ENCODE measurements at regions not wholly inside any gene's neighbourhood (a gene's known extent, or its start where the extent isn't known, plus 50 kb on each side); places are given as distances from the start of the nearest gene placed in this dataset.

DNA sequence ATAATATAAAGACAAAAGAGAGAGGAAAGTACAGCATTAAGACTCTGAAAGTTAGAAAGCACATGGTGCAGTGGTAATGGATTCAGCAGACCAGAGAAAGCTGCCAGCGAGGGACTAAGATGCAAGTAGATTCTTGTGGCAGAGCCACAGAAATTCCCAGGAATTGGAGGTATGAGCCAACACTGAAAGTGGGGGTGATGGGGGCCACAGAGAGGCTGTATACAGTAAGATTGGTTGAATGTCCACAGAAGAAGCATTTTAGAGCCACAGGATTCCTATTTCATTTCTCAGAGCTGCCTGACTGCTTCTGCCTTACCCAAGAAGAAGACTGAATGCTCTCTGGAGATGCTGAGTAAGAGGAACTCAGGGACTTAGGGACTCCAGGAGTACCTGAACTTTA lies 295.0 kb downstream of the LMO7 start:
- TF ChIP-seq, protein P1, sequence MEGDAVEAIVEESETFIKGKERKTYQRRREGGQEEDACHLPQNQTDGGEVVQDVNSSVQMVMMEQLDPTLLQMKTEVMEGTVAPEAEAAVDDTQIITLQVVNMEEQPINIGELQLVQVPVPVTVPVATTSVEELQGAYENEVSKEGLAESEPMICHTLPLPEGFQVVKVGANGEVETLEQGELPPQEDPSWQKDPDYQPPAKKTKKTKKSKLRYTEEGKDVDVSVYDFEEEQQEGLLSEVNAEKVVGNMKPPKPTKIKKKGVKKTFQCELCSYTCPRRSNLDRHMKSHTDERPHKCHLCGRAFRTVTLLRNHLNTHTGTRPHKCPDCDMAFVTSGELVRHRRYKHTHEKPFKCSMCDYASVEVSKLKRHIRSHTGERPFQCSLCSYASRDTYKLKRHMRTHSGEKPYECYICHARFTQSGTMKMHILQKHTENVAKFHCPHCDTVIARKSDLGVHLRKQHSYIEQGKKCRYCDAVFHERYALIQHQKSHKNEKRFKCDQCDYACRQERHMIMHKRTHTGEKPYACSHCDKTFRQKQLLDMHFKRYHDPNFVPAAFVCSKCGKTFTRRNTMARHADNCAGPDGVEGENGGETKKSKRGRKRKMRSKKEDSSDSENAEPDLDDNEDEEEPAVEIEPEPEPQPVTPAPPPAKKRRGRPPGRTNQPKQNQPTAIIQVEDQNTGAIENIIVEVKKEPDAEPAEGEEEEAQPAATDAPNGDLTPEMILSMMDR (IDR thresholded peaks at IDR 0.05; ENCODE audit: low read depth, low read length, missing input control) = no peak
- TF ChIP-seq JUND (IDR thresholded peaks at IDR 0.05) (no peak), TAF1 (conservative IDR thresholded peaks at IDR 0.05) (no peak), EGR1 (IDR thresholded peaks at IDR 0.05; ENCODE audit: low read depth in 2 of 2) (no peak), RAD21 (IDR thresholded peaks at IDR 0.05) (no peak)
- TF ChIP-seq, protein P2, sequence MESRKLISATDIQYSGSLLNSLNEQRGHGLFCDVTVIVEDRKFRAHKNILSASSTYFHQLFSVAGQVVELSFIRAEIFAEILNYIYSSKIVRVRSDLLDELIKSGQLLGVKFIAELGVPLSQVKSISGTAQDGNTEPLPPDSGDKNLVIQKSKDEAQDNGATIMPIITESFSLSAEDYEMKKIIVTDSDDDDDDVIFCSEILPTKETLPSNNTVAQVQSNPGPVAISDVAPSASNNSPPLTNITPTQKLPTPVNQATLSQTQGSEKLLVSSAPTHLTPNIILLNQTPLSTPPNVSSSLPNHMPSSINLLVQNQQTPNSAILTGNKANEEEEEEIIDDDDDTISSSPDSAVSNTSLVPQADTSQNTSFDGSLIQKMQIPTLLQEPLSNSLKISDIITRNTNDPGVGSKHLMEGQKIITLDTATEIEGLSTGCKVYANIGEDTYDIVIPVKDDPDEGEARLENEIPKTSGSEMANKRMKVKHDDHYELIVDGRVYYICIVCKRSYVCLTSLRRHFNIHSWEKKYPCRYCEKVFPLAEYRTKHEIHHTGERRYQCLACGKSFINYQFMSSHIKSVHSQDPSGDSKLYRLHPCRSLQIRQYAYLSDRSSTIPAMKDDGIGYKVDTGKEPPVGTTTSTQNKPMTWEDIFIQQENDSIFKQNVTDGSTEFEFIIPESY (IDR thresholded peaks at IDR 0.05) = no peak
- TF ChIP-seq, protein P3, sequence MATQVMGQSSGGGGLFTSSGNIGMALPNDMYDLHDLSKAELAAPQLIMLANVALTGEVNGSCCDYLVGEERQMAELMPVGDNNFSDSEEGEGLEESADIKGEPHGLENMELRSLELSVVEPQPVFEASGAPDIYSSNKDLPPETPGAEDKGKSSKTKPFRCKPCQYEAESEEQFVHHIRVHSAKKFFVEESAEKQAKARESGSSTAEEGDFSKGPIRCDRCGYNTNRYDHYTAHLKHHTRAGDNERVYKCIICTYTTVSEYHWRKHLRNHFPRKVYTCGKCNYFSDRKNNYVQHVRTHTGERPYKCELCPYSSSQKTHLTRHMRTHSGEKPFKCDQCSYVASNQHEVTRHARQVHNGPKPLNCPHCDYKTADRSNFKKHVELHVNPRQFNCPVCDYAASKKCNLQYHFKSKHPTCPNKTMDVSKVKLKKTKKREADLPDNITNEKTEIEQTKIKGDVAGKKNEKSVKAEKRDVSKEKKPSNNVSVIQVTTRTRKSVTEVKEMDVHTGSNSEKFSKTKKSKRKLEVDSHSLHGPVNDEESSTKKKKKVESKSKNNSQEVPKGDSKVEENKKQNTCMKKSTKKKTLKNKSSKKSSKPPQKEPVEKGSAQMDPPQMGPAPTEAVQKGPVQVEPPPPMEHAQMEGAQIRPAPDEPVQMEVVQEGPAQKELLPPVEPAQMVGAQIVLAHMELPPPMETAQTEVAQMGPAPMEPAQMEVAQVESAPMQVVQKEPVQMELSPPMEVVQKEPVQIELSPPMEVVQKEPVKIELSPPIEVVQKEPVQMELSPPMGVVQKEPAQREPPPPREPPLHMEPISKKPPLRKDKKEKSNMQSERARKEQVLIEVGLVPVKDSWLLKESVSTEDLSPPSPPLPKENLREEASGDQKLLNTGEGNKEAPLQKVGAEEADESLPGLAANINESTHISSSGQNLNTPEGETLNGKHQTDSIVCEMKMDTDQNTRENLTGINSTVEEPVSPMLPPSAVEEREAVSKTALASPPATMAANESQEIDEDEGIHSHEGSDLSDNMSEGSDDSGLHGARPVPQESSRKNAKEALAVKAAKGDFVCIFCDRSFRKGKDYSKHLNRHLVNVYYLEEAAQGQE (IDR thresholded peaks at IDR 0.05) = no peak

Data from liver (tissue), 3 donors.